HG02759 (cell line): ENCODE measurements at regions not wholly inside any gene's neighbourhood (a gene's known extent, or its start where the extent isn't known, plus 50 kb on each side); places are given as distances from the start of the nearest gene placed in this dataset.

Experiments used
- ATAC-seq: cut with Tn5 transposase; IDR thresholded peaks from one replicate; pipeline ENCODE4 v1.9.1; 2021; ENCODE audit warnings: mild to moderate bottlenecking, moderate library complexity; ENCODE audit not compliant: unreplicated experiment

- no peak for ATAC-seq
Observed at GRCh38 chr12:74980510-74980909, 229.1 kb downstream of the KCNC2 start.

GRCh38 chr12:74981541-74981940 lies 228.1 kb downstream of the KCNC2 start:
- no peak for ATAC-seq

GRCh38 chr12:74983917-74984316 lies 225.7 kb downstream of the KCNC2 start:
- ATAC-seq = no peak

GRCh38 chr12:74984631-74985030 lies 225.0 kb downstream of the KCNC2 start:
- ATAC-seq = no peak

- no peak for ATAC-seq
Observed at GRCh38 chr12:74985293-74985985, 224.2 kb downstream of the KCNC2 start.

- no peak for ATAC-seq
Observed at GRCh38 chr12:74985986-74986319, 223.7 kb downstream of the KCNC2 start.

GRCh38 chr12:74988156-74988555 lies 221.5 kb downstream of the KCNC2 start:
- ATAC-seq = no peak
